GM23338 (cell line): ENCODE measurements at regions not wholly inside any gene's neighbourhood (a gene's known extent, or its start where the extent isn't known, plus 50 kb on each side); places are given as distances from the start of the nearest gene placed in this dataset.

Experiments used
- ATAC-seq: fragments of 200-7000 bp; cut with Tn5 transposase; 3 replicates; pipeline ENCODE4 v1.9.1; 2020
- DNase-seq: peaks from one replicate; pipeline ENCODE4 v3.0.0-alpha.2; 2015; ENCODE audit warnings: low spot score
- H2AFZ ChIP-seq: fragments of 200-600 bp; sonication (generic); 2 replicates; pipeline ENCODE4 v1.8.0; 2016; ENCODE audit warnings: antibody characterized with exemption, mild to moderate bottlenecking, moderate library complexity
- H3F3A ChIP-seq: fragments of 200-600 bp; sonication (generic); replicated peaks from 2 replicates; pipeline ENCODE4 v1.8.0; 2017; ENCODE audit warnings: antibody characterized with exemption, mixed run types, low read depth
- H3K27ac ChIP-seq: fragments of 200-600 bp; sonication (generic); 2 replicates; pipeline ENCODE4 v1.6.1; 2016; ENCODE audit warnings: low read depth
- H3K27me3 ChIP-seq: fragments of 200-600 bp; sonication (generic); 2 replicates; pipeline ENCODE4 v1.8.0; 2016; ENCODE audit warnings: mild to moderate bottlenecking, mixed run types, moderate library complexity; ENCODE audit not compliant: insufficient read depth
- H3K36me3 ChIP-seq: fragments of 200-600 bp; sonication (generic); 2 replicates; pipeline ENCODE4 v1.8.0; 2016; ENCODE audit warnings: mild to moderate bottlenecking; ENCODE audit not compliant: insufficient read depth
- H3K4me1 ChIP-seq: fragments of 200-600 bp; sonication (generic); 2 replicates; pipeline ENCODE4 v1.8.0; 2016; ENCODE audit warnings: mild to moderate bottlenecking, moderate library complexity; ENCODE audit not compliant: insufficient read depth
- H3K4me2 ChIP-seq: fragments of 200-600 bp; sonication (generic); 2 replicates; pipeline ENCODE4 v1.7.1; 2017; ENCODE audit warnings: mixed run types
- H3K4me3 ChIP-seq: fragments of 200-600 bp; sonication (generic); 2 replicates; pipeline ENCODE4 v1.6.1; 2016; ENCODE audit warnings: mixed run types
- H3K79me2 ChIP-seq: fragments of 200-600 bp; sonication (generic); replicated peaks from 2 replicates; pipeline ENCODE4 v1.8.0; 2017; ENCODE audit warnings: mild to moderate bottlenecking; ENCODE audit not compliant: insufficient read depth
- H3K9me2 ChIP-seq: fragments of 200-600 bp; sonication (generic); 2 replicates; pipeline ENCODE4 v1.8.0; 2017; ENCODE audit not compliant: insufficient read depth
- H4K20me1 ChIP-seq: fragments of 200-600 bp; sonication (generic); replicated peaks from 2 replicates; pipeline ENCODE4 v1.8.0; 2017; ENCODE audit warnings: mild to moderate bottlenecking; ENCODE audit not compliant: insufficient read depth
- H3K27ac Mint-ChIP-seq: 2 replicates; pipeline ENCODE4 v1.8.0; 2020; ENCODE audit warnings: inconsistent platforms, mild to moderate bottlenecking, moderate library complexity, mixed read lengths
- H3K27me3 Mint-ChIP-seq: 3 replicates; pipeline ENCODE4 v1.8.0; 2022; ENCODE audit warnings: low read depth, mild to moderate bottlenecking, moderate library complexity, mixed read lengths, inconsistent platforms; ENCODE audit not compliant: insufficient read depth, poor library complexity
- H3K36me3 Mint-ChIP-seq: 3 replicates; pipeline ENCODE4 v1.8.0; 2021; ENCODE audit warnings: low read depth, mild to moderate bottlenecking, inconsistent platforms, moderate library complexity, mixed read lengths
- H3K4me1 Mint-ChIP-seq: 3 replicates; pipeline ENCODE4 v1.8.0; 2020; ENCODE audit warnings: mild to moderate bottlenecking, inconsistent platforms, mixed read lengths
- H3K4me3 Mint-ChIP-seq: 3 replicates; pipeline ENCODE4 v1.8.0; 2021; ENCODE audit warnings: moderate library complexity, mild to moderate bottlenecking, inconsistent platforms, mixed read lengths
- H3K9me3 Mint-ChIP-seq: 3 replicates; pipeline ENCODE4 v1.8.0; 2020; ENCODE audit warnings: moderate library complexity, mild to moderate bottlenecking, inconsistent platforms, mixed read lengths
- ETS1 ChIP-seq: IDR thresholded peaks from 2 replicates; pipeline ENCODE4 v1.6.1; 2016; ENCODE audit warnings: antibody characterized with exemption
- EZH2 ChIP-seq: fragments of 200-600 bp; sonication (generic); IDR thresholded peaks from one replicate; pipeline ENCODE4 v1.8.0; 2017; ENCODE audit warnings: antibody characterized with exemption, mild to moderate bottlenecking, low read depth; ENCODE audit not compliant: unreplicated experiment
- EZH2phosphoT487 ChIP-seq: fragments of 200-600 bp; sonication (generic); IDR thresholded peaks from one replicate; pipeline ENCODE4 v1.8.1; 2018; ENCODE audit warnings: antibody characterized with exemption; ENCODE audit not compliant: unreplicated experiment
- JUNB ChIP-seq: IDR thresholded peaks from one replicate; pipeline ENCODE4 v1.6.1; 2016; ENCODE audit warnings: antibody characterized with exemption; ENCODE audit not compliant: unreplicated experiment
- NANOG ChIP-seq: IDR thresholded peaks from 2 replicates; pipeline ENCODE4 v1.6.1; 2016; ENCODE audit warnings: antibody characterized with exemption, borderline replicate concordance
- POLR2AphosphoS5 ChIP-seq: IDR thresholded peaks from 2 replicates; pipeline ENCODE4 v1.6.1; 2016; ENCODE audit warnings: antibody characterized with exemption, low read depth
- STAT1 ChIP-seq: IDR thresholded peaks from one replicate; pipeline ENCODE4 v1.6.1; 2016; ENCODE audit warnings: antibody characterized with exemption; ENCODE audit not compliant: unreplicated experiment
- ZNF331 ChIP-seq: fragments of 250-450 bp; sonication (Bioruptor Pico); IDR thresholded peaks from 2 replicates; pipeline ENCODE4 v1.5.0; 2020; ENCODE audit warnings: low read depth, mild to moderate bottlenecking, moderate library complexity
- TF ChIP-seq, protein P1 (sequence below), 2 experiments: fragments of 200-600 bp in 1 of 2; sonication (generic) in 1 of 2; conservative IDR thresholded peaks; 2 replicates each; pipeline versions ENCODE4 v1.5.1 to v1.6.1; 2016 to 2017; ENCODE audit warnings: antibody characterized with exemption in 2 of 2, low read depth in 2 of 2, mild to moderate bottlenecking in 2 of 2, moderate library complexity in 1 of 2
- TF ChIP-seq, protein P2 (sequence below): IDR thresholded peaks from one replicate; pipeline ENCODE4 v1.6.1; 2018; ENCODE audit warnings: antibody characterized with exemption; ENCODE audit not compliant: unreplicated experiment

DNA sequence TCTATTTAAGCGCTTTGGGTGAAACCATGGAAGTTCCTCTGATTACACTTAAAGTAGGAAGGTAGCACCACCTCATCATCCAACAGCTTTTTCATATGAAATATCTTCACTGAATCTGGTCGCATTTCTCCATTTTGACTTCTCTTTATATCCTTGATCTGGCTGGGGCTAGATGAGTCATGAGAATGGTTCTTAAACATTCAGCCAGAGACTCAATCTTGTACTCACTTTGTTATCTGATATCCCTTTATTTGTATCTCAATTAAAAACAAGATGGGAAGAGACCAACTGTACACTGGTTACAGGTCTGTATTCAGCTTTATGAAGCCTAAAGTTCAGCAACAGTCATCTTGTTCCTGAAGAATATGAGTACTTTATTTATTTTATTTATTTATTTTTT lies 84.9 kb downstream of the CBLL2 start (continued):
- TF ChIP-seq, protein P1, sequence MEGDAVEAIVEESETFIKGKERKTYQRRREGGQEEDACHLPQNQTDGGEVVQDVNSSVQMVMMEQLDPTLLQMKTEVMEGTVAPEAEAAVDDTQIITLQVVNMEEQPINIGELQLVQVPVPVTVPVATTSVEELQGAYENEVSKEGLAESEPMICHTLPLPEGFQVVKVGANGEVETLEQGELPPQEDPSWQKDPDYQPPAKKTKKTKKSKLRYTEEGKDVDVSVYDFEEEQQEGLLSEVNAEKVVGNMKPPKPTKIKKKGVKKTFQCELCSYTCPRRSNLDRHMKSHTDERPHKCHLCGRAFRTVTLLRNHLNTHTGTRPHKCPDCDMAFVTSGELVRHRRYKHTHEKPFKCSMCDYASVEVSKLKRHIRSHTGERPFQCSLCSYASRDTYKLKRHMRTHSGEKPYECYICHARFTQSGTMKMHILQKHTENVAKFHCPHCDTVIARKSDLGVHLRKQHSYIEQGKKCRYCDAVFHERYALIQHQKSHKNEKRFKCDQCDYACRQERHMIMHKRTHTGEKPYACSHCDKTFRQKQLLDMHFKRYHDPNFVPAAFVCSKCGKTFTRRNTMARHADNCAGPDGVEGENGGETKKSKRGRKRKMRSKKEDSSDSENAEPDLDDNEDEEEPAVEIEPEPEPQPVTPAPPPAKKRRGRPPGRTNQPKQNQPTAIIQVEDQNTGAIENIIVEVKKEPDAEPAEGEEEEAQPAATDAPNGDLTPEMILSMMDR (conservative IDR thresholded peaks at IDR 0.05; ENCODE audit: low read depth in 2 of 2), result no peak
- TF ChIP-seq NANOG, result no peak

- Histone ChIP-seq H3K4me3 (no peak overlapping the region), H3K27me3 (no peaks in the 10 kb centered on the region), H3K27ac (no peak overlapping the region), H3K9me2 (no peaks in the 10 kb centered on the region), H3K79me2 (no peaks in the 10 kb centered on the region), H2AFZ (no peak overlapping the region), H3K36me3 (no peaks in the 10 kb centered on the region), H4K20me1 (no peaks in the 10 kb centered on the region), H3K4me2 (no peak overlapping the region), H3F3A (no peaks in the 10 kb centered on the region), H3K4me1 (no peaks in the 10 kb centered on the region)
- no peak for ATAC-seq
- TF ChIP-seq ZNF331 (CRISPR knock-in tag) (no peak), POLR2AphosphoS5 (no peak), JUNB (no peak)
- Mint-ChIP-seq H3K27me3 (no peaks in the 10 kb centered on the region), H3K36me3 (no peaks in the 10 kb centered on the region; the same call in 2 of the 3 replicates), H3K4me1 (no peaks in the 10 kb centered on the region), H3K4me3 (no peak overlapping the region), H3K27ac (no peak overlapping the region), H3K9me3 (no peaks in the 10 kb centered on the region)
- no peak for DNase-seq
These were observed 87.4 kb downstream of the CBLL2 start for GRCh38 chrX:22360129-22360528.

DNA sequence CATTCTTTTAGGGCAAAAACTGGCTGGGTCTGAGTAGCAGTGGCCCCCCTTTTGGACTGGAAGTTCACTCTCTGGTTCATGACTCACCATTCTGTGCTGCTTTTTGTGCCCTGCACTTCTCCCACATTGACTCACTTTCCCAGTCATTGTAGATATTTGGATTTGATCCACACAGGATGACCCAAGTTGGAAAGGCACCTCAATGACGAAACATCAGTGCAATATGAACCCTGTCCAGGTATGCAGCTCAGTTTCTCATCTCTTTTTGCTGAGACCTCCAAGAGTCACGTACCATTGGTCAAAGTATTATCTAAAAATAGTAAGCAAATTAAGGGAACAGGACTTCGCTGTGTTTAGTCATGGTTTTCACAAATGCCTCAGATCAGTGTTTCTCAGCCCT lies 92.7 kb downstream of the CBLL2 start:
- no peak overlapping the region for H3K27ac ChIP-seq
- ATAC-seq, result no peak
- no peak for DNase-seq
- H3K4me3 Mint-ChIP-seq, result no peak overlapping the region
- H3F3A ChIP-seq, result no peaks in the 10 kb centered on the region
- no peak overlapping the region for H3K4me3 ChIP-seq
- H3K79me2 ChIP-seq, result no peaks in the 10 kb centered on the region
- no peaks in the 10 kb centered on the region for H3K27me3 ChIP-seq
- H3K36me3 Mint-ChIP-seq, result no peaks in the 10 kb centered on the region; the same call in 2 of the 3 replicates
- no peak overlapping the region for H2AFZ ChIP-seq
- no peaks in the 10 kb centered on the region for H3K9me2 ChIP-seq
- no peak overlapping the region for H3K27ac Mint-ChIP-seq
- no peaks in the 10 kb centered on the region for H3K9me3 Mint-ChIP-seq
- no peaks in the 10 kb centered on the region for H4K20me1 ChIP-seq
- H3K36me3 ChIP-seq, result no peaks in the 10 kb centered on the region
- H3K4me2 ChIP-seq, result no peak overlapping the region
- H3K4me1 Mint-ChIP-seq, result no peaks in the 10 kb centered on the region
- H3K27me3 Mint-ChIP-seq, result peaks cover 3% of the 10 kb centered on the region
- no peaks in the 10 kb centered on the region for H3K4me1 ChIP-seq
- TF ChIP-seq JUNB (no peak), ETS1 (no peak), POLR2AphosphoS5 (no peak), STAT1 (no peak), EZH2phosphoT487 (no peak), NANOG (no peak), ZNF331 (CRISPR knock-in tag) (no peak), EZH2 (no peak)
- TF ChIP-seq, protein P2, sequence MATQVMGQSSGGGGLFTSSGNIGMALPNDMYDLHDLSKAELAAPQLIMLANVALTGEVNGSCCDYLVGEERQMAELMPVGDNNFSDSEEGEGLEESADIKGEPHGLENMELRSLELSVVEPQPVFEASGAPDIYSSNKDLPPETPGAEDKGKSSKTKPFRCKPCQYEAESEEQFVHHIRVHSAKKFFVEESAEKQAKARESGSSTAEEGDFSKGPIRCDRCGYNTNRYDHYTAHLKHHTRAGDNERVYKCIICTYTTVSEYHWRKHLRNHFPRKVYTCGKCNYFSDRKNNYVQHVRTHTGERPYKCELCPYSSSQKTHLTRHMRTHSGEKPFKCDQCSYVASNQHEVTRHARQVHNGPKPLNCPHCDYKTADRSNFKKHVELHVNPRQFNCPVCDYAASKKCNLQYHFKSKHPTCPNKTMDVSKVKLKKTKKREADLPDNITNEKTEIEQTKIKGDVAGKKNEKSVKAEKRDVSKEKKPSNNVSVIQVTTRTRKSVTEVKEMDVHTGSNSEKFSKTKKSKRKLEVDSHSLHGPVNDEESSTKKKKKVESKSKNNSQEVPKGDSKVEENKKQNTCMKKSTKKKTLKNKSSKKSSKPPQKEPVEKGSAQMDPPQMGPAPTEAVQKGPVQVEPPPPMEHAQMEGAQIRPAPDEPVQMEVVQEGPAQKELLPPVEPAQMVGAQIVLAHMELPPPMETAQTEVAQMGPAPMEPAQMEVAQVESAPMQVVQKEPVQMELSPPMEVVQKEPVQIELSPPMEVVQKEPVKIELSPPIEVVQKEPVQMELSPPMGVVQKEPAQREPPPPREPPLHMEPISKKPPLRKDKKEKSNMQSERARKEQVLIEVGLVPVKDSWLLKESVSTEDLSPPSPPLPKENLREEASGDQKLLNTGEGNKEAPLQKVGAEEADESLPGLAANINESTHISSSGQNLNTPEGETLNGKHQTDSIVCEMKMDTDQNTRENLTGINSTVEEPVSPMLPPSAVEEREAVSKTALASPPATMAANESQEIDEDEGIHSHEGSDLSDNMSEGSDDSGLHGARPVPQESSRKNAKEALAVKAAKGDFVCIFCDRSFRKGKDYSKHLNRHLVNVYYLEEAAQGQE, result no peak
- TF ChIP-seq, protein P1 (conservative IDR thresholded peaks at IDR 0.05; ENCODE audit: low read depth in 2 of 2), result no peak
